Neural cell (in vitro differentiated cells): ENCODE measurements at regions not wholly inside any gene's neighbourhood (a gene's known extent, or its start where the extent isn't known, plus 50 kb on each side); places are given as distances from the start of the nearest gene placed in this dataset.

ENCODE experiments used
- H2AFZ ChIP-seq: fragments of 200-600, 300-800 bp; sonication (generic), shearing (Covaris generic); 2 replicates; pipeline ENCODE4 v1.6.0; 2014; ENCODE audit warnings: low read depth, mild to moderate bottlenecking, antibody characterized with exemption, low read length, moderate library complexity
- H3F3A ChIP-seq: fragments of 200-600 bp; shearing (Covaris generic); 2 replicates; pipeline ENCODE4 v1.6.1; 2016; ENCODE audit warnings: mild to moderate bottlenecking, moderate library complexity, mixed read lengths, antibody characterized with exemption, low read length; ENCODE audit not compliant: insufficient read depth, poor library complexity, severe bottlenecking
- H3K27ac ChIP-seq: fragments of 200-600, 300-800 bp; sonication (generic), shearing (Covaris generic); 2 replicates; pipeline ENCODE4 v1.5.1; 2014; ENCODE audit warnings: mild to moderate bottlenecking, low read length, moderate library complexity
- H3K27me3 ChIP-seq: fragments of 300-800, 200-600 bp; sonication (generic), shearing (Covaris generic); 2 replicates; pipeline ENCODE4 v1.6.0; 2014; ENCODE audit warnings: mild to moderate bottlenecking, low read depth, low read length, moderate library complexity; ENCODE audit not compliant: insufficient read depth
- H3K36me3 ChIP-seq: fragments of 300-800, 200-600 bp; sonication (generic), shearing (Covaris generic); 2 replicates; pipeline ENCODE4 v1.5.1; 2014; ENCODE audit warnings: mild to moderate bottlenecking, antibody characterized with exemption, low read length, moderate library complexity; ENCODE audit not compliant: insufficient read depth
- H3K4me2 ChIP-seq: fragments of 300-800, 200-600 bp; sonication (generic), shearing (Covaris generic); 2 replicates; pipeline ENCODE4 v1.6.0; 2014; ENCODE audit warnings: mild to moderate bottlenecking, low read length
- H3K4me3 ChIP-seq: fragments of 300-800, 200-600 bp; sonication (generic), shearing (Covaris generic); 2 replicates; pipeline ENCODE4 v1.5.1; 2014; ENCODE audit warnings: mild to moderate bottlenecking, low read length, moderate library complexity
- H3K79me2 ChIP-seq: fragments of 200-600 bp; shearing (Covaris generic); replicated peaks from 2 replicates; pipeline ENCODE4 v1.6.0; 2014; ENCODE audit warnings: mild to moderate bottlenecking, low read length, moderate library complexity; ENCODE audit not compliant: insufficient read depth
- H3K9ac ChIP-seq: fragments of 300-800, 200-600 bp; sonication (generic), shearing (Covaris generic); 2 replicates; pipeline ENCODE4 v1.6.1; 2016; ENCODE audit warnings: mild to moderate bottlenecking, low read length, mixed read lengths
- H3K9me2 ChIP-seq: fragments of 200-600 bp; shearing (Covaris generic); 2 replicates; pipeline ENCODE4 v1.6.1; 2016; ENCODE audit warnings: mild to moderate bottlenecking, low read length, mixed read lengths; ENCODE audit not compliant: insufficient read depth
- H3K9me3 ChIP-seq: fragments of 200-600, 300-800 bp; sonication (generic), shearing (Covaris generic); 2 replicates; pipeline ENCODE4 v1.6.1; 2016; ENCODE audit warnings: mild to moderate bottlenecking, mixed run types, low read length, moderate library complexity, mixed read lengths
- H4K20me1 ChIP-seq: fragments of 200-600 bp; shearing (Covaris generic); 2 replicates; pipeline ENCODE4 v1.6.1; 2016; ENCODE audit warnings: mild to moderate bottlenecking, mixed run types; ENCODE audit not compliant: insufficient read depth
- CTCF ChIP-seq: fragments of 450-650 bp; IDR thresholded peaks from 2 replicates; pipeline ENCODE4 v1.5.1; 2014; ENCODE audit warnings: antibody characterized with exemption, mild to moderate bottlenecking, moderate library complexity; ENCODE audit not compliant: poor library complexity, severe bottlenecking
- EP300 ChIP-seq: fragments of 450-650 bp; conservative IDR thresholded peaks from 2 replicates; pipeline ENCODE4 v1.6.1; 2014; ENCODE audit warnings: antibody characterized with exemption, mild to moderate bottlenecking, moderate library complexity; ENCODE audit not compliant: poor library complexity, severe bottlenecking
- EZH2 ChIP-seq: fragments of 200-600, 300-800 bp; shearing (Covaris generic), sonication (generic); IDR thresholded peaks from 2 replicates; pipeline ENCODE4 v1.6.1; 2014; ENCODE audit warnings: antibody characterized with exemption, low read length, borderline replicate concordance, mild to moderate bottlenecking; ENCODE audit not compliant: insufficient read depth, poor library complexity, severe bottlenecking
- MXI1 ChIP-seq: fragments of 450-650 bp; conservative IDR thresholded peaks from 2 replicates; pipeline ENCODE4 v1.6.1; 2014; ENCODE audit warnings: antibody characterized with exemption, mild to moderate bottlenecking; ENCODE audit not compliant: poor library complexity, severe bottlenecking
- POLR2AphosphoS5 ChIP-seq: IDR thresholded peaks from 2 replicates; pipeline ENCODE4 v1.6.1; 2012
- RAD21 ChIP-seq: fragments of 450-650 bp; conservative IDR thresholded peaks from 2 replicates; pipeline ENCODE4 v1.6.1; 2014; ENCODE audit warnings: antibody characterized with exemption, mild to moderate bottlenecking, moderate library complexity
- REST ChIP-seq: IDR thresholded peaks from 2 replicates; pipeline ENCODE4 v1.6.1; 2012; ENCODE audit warnings: borderline replicate concordance
- SMC3 ChIP-seq: fragments of 450-650 bp; conservative IDR thresholded peaks from 2 replicates; pipeline ENCODE4 v1.6.1; 2014; ENCODE audit warnings: antibody characterized with exemption, mild to moderate bottlenecking, moderate library complexity; ENCODE audit not compliant: poor library complexity
- TAF1 ChIP-seq: IDR thresholded peaks from 2 replicates; pipeline ENCODE4 v1.6.1; 2012; ENCODE audit warnings: low read depth

- Histone ChIP-seq H3K79me2 (no peaks in the 10 kb centered on the region), H3K4me3 (no peak overlapping the region), H3F3A (no peaks in the 10 kb centered on the region), H2AFZ (no peak overlapping the region), H3K4me2 (no peak overlapping the region), H3K9me3 (no peaks in the 10 kb centered on the region), H3K9me2 (no peaks in the 10 kb centered on the region), H3K27me3 (no peaks in the 10 kb centered on the region), H3K36me3 (no peaks in the 10 kb centered on the region), H3K27ac (no peak overlapping the region), H3K9ac (no peak overlapping the region), H4K20me1 (no peaks in the 10 kb centered on the region)
- TF ChIP-seq RAD21 (no peak), CTCF (no peak), REST (no peak), EZH2 (no peak), MXI1 (no peak), TAF1 (no peak), EP300 (no peak), POLR2AphosphoS5 (no peak), SMC3 (no peak)
These were observed 64.7 kb upstream of the PALM2AKAP2 start for GRCh38 chr9:109715344-109715743.

GRCh38 chr9:109716631-109717030 is 63.4 kb upstream of the PALM2AKAP2 start:
- TF ChIP-seq CTCF: no peak
- TF ChIP-seq RAD21: no peak
- no peak for TF ChIP-seq SMC3
- TF ChIP-seq POLR2AphosphoS5: no peak
- TF ChIP-seq EP300: no peak
- no peak for TF ChIP-seq EZH2
- TF ChIP-seq MXI1: no peak
- TF ChIP-seq REST: no peak
- no peak for TF ChIP-seq TAF1
- Histone ChIP-seq H3K4me3 (no peak overlapping the region), H3F3A (no peaks in the 10 kb centered on the region), H3K4me2 (no peak overlapping the region), H3K27ac (no peak overlapping the region), H3K27me3 (no peaks in the 10 kb centered on the region), H3K9ac (no peak overlapping the region), H2AFZ (no peak overlapping the region), H3K36me3 (no peaks in the 10 kb centered on the region), H3K79me2 (no peaks in the 10 kb centered on the region), H4K20me1 (no peaks in the 10 kb centered on the region), H3K9me3 (no peaks in the 10 kb centered on the region), H3K9me2 (no peaks in the 10 kb centered on the region)
